Superior temporal gyrus (tissue), 1 donor: ENCODE measurements at regions not wholly inside any gene's neighbourhood (a gene's known extent, or its start where the extent isn't known, plus 50 kb on each side); places are given as distances from the start of the nearest gene placed in this dataset.

Source experiments
- DNase-seq: peaks from one replicate; pipeline ENCODE4 v3.0.0-alpha.2; 2016; ENCODE audit errors: extremely low spot score

DNA sequence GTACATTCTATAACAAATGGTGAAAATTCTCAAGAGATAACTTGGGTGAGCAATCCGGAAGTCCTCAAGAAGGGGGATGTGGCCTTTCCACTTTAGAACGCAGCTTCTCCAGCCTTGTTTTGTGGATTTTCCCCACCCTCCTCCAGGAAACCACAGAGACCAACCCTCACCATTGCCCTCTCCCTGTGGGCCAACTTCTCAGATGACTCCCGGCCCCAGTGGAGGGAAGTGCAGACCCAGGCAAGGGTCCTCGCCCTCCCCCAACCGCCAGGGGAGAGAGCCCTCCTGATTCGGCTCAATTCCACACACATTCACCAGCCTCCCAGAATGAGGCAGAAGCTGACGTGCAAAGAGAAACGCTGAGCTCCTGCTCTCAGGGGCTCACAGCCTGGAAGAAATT, 277.2 kb downstream of the EIPR1 start:
- DNase-seq: no peak

DNA sequence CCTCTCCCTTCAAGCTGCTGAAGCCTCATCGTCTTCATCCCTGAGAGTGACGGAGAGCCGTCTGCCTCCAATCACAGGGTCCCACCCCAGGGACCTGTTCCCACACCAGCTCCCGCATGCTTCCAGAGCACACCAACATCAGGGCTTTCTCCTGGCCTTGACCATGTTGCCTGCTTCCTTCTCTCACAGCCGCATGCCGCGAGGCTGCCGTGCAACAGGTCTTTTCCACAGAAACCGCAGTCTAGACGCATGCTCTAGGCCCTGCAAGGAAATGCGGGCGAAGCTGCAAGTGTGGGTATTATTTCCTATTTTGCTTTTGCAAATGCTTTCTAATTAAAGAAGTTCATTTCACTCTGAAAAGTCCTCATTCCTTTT, 277.8 kb downstream of the EIPR1 start:
- DNase-seq: no peak

DNA sequence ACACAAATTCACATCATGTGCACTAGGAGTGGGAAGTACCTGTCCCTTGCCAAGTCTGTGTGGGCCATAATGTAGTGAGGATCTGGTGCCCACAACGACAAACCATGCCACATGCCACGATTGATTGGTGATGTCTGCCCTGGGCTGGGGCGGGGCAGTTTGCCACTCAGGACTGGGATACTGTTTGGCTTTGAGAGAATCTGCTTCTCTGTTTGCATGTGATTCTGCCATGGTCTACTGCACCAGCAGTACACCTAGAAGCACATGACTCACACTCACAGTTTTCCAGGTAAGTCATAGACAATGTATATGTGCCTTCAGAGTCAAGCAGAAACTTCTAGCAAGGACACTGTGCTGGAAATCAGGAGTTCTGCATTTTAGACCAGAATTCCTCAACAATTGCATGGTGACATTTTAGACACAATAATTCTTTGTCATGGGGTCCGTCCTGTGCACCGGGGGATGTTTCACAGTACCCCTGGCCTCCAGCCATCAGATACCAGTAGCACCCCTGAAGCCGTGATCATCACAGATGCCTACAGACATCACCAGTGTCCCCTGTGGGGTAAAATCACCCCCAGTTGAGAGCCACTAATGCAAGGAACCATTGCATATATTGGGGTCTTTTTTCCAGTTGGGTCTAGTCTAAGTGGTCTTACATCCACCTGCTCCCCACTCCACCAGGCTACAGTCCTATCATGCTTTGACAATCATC, 278.3 kb downstream of the EIPR1 start:
- DNase-seq: no peak

DNA sequence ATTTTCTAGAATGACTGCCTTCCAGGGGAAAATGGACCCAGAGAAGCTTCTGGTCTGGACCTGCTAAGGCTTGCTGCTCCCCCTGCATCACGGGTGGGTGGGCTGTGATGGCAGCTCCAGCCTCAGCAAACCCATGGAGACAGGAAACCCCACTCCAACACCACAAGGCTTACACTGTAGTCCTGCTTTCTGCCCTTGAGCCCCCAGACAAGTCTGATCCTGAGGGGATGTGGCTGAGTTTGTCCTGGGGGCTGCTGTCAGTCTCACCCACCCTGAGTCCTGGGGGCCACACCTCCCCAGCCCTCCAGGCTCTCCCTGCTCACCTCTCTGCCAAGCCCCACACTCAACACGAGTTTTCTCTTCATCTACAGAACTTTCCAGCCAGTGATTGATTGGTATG, 279.4 kb downstream of the EIPR1 start:
- no peak for DNase-seq

DNA sequence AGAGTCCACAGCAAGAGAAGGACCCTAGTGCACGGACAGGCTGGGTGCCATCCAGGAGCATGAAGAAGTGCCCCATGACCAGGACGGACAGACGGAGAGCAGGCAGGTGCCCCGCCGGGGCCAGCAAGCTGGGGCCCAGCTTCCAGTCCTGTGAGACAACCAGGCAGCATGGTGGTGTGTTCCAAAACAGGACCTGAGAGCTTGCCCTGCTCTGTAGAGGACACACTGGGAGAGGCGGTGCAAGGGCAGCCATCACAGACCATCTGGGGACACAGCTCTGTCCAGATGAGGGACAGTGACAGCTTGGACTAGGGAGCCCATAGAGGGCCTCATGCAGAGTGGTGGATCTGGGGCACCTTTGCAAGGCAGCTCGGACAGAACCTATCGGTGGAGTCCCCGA, 279.8 kb downstream of the EIPR1 start:
- DNase-seq: no peak

DNA sequence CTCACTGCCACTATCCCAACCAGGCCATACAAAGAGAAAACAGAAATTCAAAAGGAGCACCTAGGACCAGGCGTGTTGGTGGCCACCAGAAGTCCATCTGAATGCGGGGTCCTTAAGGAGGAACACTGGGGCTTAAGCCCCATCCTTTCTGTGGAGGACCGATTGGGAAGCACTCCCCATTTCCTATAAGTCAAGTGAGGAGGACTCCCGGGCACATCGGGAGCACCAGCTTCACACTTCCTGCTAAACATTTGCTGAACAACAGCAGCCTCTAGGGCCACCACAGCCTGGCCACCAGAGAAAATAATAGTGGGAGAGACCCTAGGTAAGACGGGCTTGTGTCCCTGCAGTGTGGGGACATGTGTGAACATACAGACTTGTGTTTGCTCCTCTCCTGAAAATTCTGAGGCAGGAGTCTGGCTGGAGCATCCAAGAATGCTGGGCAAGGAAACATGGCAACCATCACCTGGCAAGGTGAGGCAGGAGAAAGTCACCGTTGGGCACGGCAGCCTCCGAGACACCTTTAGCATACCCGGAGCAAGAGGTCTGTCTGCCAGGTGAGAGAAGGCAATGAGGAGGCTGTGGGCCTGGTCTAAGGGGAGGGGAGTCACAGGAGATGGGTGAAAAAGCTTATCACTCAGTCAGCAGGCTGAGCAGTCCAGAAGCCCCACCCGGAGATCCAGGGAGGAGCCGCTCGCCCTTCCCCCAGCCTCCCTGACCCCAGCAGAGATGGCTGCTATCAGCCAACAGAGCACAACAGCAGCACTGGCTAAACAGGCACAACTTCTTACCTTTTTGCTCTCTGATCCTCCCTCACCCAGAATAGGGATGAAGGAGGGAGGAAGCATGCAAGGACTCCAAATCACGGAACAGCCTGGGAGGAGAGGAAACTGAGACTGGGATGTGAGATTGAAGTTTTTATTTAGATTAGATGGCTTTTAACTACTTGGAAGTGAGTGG, 282.3 kb downstream of the EIPR1 start:
- DNase-seq: no peak

DNA sequence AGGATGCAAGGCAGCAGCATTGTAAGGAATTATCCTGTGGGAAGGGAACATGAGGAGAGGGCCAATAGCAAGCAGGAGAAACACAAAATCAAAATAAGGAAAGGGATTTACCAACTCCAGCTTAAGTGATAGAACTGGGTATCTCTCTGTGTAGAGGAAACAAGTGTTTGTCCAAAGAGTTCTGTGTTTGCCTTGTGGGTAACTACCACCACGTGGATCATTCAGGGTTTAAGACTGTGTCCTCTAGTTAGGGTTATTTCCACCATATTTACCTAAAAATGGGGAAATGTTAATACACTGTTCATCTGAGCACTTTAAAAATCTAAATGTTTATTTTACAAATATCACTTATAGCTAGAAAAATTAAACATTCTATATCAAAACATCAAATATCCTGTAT, 283.3 kb downstream of the EIPR1 start:
- DNase-seq: no peak

DNA sequence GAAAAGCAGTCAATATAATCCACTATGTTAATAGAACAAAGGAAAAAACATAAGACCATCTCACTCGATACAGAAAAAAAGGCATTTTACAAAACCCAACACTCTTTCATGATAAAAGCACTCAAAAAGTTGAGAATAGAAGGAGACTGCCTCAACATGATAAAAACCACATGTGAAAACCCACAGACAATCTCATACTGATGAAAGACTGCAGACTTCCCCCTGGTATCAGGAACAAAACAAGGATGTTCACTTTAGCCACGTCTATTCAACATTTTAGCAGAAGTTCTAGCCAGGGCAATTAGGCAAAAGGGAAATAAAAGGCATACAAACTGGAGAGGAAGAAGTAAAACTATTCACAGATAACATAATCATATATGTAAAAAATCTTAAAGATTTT, 285.9 kb downstream of the EIPR1 start:
- no peak for DNase-seq

DNA sequence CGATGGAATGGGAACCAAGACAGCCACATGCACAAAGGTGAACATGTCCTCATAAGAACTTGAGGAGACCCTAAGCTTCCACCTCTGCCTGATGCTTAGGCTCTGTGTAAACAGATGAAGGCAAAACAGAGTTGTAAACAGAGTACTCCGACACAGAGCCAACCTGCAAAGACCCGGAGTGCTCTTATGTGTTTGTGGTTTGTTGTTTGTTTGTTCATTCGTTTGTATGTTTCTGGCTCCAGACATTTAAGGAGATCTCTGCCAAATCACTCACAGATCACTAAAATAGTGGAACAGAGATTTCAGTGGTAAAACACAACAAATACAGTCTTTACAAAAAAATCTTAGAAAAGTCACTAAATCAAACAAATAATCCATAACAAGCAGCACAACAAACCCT, 294.9 kb downstream of the EIPR1 start:
- DNase-seq: no peak

DNA sequence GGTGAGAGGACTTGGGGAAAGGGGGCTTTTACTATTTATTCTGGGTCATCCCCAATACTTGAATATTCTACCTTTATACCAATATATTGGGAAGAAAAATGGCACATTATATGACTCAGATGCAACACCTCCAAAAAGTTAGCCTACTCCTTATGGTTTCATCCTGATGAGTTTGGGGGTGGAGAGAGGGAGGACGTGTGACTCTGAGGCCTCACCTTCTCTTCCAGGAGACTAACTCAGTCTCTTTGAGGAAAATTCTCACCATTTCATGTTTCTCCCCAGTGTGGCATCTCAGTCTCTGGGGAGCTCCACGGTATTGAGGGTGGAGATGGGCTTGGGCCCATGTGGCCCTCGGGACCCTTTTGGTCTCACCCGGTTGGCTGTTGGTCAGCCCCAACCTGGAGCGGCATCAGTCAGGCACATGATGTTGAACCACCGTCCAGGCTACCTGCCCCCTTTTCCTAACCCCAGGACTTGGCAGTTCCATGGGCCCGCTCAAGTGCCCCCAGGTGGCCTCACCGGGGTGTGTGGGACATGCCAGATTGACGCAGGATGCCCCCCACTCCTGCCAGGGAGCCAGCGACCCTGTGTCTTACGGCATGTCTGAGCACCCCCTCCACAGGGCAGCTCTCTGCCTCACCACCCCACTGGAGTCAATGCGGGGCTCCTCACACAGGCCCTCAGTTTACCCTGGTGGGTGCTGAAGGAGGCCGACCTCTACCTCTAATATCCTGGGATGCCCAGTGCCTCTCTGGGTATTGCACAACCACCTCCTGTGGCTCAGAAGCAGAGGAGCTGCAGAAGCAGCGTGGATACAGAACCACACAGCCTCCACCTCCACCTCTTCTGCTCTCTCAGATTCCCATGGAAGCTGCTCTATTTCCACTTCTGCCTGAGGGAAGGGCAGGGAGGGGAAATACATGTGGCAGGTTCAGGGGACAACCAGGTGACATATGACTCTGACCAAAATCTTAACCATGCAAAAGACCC, 297.4 kb downstream of the EIPR1 start:
- no peak for DNase-seq

DNA sequence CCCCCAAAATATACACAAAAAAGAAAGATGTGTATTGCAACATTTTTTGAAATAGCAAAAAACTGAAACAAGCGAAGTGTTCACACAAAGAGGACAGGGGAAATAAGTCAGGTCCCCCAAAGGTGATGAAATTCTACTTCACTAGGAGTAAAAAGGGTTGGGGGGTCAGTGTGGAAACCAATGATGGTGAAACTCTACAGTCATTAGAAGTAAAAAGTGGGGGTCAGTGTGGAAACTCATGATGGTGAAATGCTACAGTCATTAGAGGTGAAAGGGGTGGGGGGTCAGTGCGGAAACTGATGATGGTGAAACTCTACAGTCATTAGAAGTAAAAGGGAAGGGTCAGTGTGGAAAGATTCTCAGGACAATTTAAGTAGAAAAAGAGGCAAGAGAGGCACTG, 298.2 kb downstream of the EIPR1 start:
- no peak for DNase-seq

DNA sequence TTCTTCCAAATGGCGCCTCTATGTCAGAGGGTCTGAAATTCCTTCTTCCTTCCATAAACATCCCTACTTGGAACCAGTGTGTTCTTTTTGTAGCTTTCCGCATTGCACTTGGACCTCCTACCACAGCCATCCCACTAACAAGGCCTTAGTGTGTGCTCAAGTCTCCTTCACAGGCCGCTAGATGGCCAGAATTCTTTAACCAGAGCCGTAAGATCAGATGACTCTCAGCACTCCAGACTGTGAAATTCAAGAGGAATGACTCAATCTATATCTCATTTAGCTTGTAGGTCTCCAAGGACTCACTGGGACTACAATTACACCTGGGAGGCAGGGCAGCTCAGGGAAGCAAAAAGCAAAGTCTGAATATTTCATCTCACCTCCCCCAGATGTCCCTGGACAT, 298.9 kb downstream of the EIPR1 start:
- no peak for DNase-seq

DNA sequence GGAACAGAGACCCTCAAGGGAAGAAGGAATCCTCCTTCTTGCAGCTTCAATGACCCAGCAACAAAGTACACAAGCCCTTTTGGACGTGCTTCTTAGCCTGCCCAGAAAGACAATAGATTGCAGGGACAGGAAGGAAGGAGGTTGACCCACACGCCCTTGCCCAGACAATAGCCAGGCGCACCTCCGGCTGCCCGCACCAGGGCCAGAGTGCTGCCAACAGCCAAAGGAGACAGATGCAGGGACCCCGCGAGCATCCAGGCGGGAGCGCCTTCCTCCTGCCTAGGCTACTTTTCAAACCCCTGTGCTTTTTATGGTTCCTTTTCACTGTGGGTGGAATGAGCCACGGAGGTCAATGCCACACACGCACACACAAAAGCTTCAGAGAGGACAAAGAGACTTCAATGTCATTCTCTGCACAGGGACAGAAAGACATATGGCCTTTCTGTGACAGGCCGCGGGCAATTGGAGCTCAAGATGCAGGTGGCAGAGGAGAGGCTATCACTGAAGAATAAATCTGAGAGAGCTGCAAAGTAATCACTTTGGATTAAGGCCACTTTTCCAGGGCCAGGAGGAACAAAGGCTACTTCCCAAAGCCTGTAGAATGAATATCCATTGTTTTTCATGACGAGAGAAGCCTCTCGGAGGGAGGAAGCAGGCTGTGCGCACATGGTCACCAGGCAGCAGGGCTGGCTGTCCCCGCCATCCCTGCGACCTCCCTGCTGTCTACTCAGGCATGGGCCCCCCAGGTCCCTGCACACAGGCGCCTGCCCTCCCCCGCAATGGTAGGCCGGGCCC, 300.6 kb downstream of the EIPR1 start:
- DNase-seq: no peak

DNA sequence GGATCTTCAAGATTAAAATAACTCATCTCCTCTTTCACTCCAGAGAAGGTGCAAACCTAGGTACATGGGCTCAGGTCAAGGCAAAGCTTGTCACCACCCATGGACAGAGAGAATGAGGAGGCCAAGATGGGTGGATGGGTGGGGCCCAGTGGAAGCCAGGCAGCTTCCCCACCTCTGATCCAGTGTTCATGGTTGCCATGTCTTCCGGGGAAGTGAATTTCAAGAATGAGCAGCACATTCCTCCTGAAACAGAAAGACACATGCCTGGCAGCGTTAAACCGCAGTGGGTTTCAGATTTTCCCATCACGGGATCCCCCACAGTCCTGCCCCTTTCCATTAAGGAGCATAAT, 301.7 kb downstream of the EIPR1 start:
- no peak for DNase-seq

DNA sequence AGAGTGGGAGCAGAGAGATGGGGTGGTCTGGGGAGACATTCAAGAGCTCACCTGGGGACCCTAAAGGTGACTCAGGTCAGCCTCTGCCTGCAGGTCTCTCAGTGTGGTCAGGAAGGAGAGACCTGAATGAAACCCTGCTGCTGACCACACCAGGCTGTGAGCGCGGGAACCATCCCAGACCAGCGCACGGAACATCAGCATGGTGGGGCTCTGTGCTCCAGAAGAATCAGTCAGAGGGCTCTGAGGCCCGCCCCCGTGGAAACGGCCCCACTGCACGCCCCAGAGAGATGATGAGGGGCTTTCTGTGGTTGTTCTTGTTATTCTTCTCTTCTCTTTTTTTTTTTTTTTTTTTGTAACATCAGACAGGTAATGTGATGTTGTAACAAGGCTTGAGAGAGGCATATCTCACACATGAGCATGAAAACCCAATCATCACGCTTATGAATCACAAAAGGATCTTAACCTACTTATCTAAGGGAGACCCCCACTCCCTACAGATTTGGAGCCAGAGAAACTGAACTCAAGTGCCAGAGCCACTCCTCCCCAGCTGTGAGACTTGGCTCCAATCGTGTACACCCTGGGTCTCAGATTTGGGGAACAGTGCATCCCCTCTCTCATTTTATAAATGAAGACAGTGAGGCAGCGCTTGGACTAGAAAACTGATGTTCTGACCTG, 302.2 kb downstream of the EIPR1 start:
- no peak for DNase-seq

DNA sequence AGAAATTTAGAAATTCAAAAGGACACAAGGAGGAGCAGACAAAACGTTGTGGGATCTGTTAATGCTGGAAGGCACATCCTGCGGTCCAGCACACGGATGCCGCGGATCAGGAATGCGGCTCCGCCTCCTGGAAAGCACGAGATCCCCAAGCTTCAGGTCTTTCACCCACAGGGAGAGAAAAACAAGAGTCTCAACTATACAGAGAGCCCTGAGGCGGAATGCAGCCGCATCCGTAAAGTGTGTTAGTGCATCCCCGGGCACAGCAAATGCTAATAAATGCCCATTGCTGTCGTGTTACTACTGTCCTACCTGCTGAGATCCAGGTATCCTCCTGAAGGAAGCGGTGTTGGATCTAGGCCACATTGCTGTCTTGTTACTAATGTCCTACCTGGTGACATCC, 303.9 kb downstream of the EIPR1 start:
- no peak for DNase-seq

DNA sequence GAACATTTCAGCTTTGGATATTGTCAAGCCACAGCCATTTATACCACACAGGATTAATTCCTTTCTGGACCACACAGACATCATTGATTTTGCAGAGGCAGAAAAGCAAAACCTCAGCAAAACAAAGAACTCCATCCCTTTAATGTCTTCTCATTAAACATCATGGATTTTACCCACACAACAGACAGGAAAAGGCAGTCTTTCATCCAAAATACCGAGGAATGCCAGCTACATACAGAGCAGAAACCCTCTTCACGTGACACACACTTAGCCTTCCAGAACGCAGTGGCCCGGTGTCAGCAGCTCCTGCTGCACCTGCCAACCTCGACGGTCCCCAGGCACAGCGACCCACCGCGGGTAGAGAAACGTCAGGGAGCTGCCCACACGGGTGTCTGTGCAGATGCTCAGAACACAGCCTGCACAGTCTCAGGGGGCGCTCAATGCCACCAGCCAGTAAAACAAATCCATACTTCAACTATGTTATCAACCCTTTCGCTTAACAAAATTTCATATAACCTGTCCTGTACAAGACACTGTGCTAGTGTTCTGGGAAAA, 304.5 kb downstream of the EIPR1 start:
- peak; percentile 11 for DNase-seq

DNA sequence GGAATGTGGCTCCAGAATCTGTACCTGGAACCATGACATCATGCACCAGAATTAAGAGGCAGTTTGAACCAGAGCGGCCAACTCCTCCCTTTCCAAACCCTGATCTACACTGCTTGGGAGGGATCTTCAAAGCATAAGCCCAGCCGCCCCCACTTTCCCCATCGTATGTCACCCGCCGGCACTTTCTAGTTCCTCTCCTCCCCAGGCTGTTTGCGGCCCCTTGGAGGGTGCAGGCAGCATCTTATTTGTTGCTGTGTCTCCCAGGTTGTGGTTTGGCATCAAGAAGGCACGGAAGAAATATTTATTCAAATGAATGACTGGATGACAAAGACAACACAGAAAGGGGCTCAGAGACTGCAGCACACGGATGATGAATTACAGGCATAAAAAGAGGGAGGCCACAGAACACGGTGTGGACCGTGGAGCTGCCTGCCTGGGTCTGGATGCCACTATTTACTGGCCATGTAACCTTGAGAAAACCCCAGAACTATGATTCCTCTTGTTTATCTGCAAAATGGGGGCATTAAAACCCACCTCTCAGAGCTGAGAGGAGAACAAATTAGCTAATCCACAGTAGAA, 305.8 kb downstream of the EIPR1 start:
- no peak for DNase-seq

DNA sequence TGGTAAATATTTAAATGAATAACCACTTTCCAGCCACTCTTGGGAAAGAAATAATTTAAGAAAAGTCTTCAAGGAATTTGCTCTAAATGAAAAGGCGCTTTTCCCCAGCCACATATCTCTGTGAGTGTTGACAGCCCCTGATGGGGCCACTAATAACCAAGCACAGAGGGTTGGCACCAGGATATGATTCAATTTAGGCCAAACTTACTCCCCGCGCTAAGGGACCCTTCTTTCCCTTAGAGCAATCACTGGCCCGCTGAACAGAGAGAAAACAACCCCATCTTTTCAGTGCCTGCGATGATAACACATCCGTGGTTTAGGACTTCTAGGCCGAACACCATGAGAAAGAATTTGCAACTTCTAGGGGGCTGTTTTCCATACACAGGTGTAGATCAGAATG, 310.8 kb downstream of the EIPR1 start:
- no peak for DNase-seq

DNA sequence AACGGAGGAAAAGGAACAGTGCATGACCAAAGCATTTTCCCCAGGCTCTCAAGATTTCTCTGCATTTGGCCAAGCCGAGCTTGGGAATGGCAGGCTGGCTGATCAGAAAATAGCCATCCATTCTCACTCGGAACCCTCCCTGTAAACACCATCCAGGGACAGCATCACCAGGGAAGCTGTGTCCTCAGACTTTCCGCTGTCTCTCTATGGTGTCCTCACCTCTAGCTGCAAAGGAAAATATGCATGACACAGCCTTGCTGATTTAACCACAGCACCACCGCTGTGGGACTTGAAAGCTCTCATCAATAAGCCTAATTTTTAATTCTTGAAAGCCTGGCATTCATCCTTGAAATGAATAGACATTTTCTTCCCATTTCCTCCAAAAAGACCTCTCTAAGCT, 311.7 kb downstream of the EIPR1 start:
- DNase-seq: no peak
